ENCODE measurements at regions not wholly inside any gene's neighbourhood (a gene's known extent, or its start where the extent isn't known, plus 50 kb on each side); places are given as distances from the start of the nearest gene placed in this dataset.

- TF ChIP-seq ZNF626 (tag by site-specific recombination; IDR thresholded peaks at IDR 0.05), result no peak
- no peak for TF ChIP-seq ZNF335 (tag by site-specific recombination; conservative IDR thresholded peaks at IDR 0.05)
- TF ChIP-seq ZSCAN5A (tag by site-specific recombination; IDR thresholded peaks at IDR 0.05), result no peak
- TF ChIP-seq, protein P1, sequence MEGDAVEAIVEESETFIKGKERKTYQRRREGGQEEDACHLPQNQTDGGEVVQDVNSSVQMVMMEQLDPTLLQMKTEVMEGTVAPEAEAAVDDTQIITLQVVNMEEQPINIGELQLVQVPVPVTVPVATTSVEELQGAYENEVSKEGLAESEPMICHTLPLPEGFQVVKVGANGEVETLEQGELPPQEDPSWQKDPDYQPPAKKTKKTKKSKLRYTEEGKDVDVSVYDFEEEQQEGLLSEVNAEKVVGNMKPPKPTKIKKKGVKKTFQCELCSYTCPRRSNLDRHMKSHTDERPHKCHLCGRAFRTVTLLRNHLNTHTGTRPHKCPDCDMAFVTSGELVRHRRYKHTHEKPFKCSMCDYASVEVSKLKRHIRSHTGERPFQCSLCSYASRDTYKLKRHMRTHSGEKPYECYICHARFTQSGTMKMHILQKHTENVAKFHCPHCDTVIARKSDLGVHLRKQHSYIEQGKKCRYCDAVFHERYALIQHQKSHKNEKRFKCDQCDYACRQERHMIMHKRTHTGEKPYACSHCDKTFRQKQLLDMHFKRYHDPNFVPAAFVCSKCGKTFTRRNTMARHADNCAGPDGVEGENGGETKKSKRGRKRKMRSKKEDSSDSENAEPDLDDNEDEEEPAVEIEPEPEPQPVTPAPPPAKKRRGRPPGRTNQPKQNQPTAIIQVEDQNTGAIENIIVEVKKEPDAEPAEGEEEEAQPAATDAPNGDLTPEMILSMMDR (tag by site-specific recombination; IDR thresholded peaks at IDR 0.05), result no peak
- TF ChIP-seq MYNN (tag by site-specific recombination; IDR thresholded peaks at IDR 0.05; ENCODE audit: borderline replicate concordance), result no peak
- no peak for TF ChIP-seq ZNF24 (tag by site-specific recombination; IDR thresholded peaks at IDR 0.05)
- TF ChIP-seq, protein P2, sequence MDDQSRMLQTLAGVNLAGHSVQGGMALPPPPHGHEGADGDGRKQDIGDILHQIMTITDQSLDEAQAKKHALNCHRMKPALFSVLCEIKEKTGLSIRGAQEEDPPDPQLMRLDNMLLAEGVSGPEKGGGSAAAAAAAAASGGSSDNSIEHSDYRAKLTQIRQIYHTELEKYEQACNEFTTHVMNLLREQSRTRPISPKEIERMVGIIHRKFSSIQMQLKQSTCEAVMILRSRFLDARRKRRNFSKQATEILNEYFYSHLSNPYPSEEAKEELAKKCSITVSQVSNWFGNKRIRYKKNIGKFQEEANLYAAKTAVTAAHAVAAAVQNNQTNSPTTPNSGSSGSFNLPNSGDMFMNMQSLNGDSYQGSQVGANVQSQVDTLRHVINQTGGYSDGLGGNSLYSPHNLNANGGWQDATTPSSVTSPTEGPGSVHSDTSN (CRISPR knock-in tag; IDR thresholded peaks at IDR 0.05), result no peak
- TF ChIP-seq REST (tag by site-specific recombination; IDR thresholded peaks at IDR 0.05), result no peak
- no peak for TF ChIP-seq ZNF645 (tag by site-specific recombination; IDR thresholded peaks at IDR 0.05)
- TF ChIP-seq ZNF302 (tag by site-specific recombination; IDR thresholded peaks at IDR 0.05; ENCODE audit: low read depth), result no peak
- TF ChIP-seq ZBTB7A (tag by site-specific recombination; IDR thresholded peaks at IDR 0.05; ENCODE audit: low read depth), result no peak
- TF ChIP-seq SETDB1 (IDR thresholded peaks at IDR 0.05; ENCODE audit: insufficient read length, low read length), result no peak
- no peak for TF ChIP-seq ZNF354C (tag by site-specific recombination; IDR thresholded peaks at IDR 0.05; ENCODE audit: borderline replicate concordance, low read depth)
- TF ChIP-seq ZNF274 (IDR thresholded peaks at IDR 0.05; ENCODE audit: low read length), result no peak
- TF ChIP-seq ZNF274 (tag by site-specific recombination; IDR thresholded peaks at IDR 0.05; ENCODE audit: borderline replicate concordance), result no peak
Measured at GRCh38 chr2:7191932-7192331, 274.7 kb downstream of the RNF144A start.
